RCC 7860 (cell line): ENCODE measurements at regions not wholly inside any gene's neighbourhood (a gene's known extent, or its start where the extent isn't known, plus 50 kb on each side); places are given as distances from the start of the nearest gene placed in this dataset.
"Not testable (repeated sequence)": the region's sequence is repeated elsewhere in the genome, so short reads cannot be mapped to it uniquely, and the experiment has no call there.

ENCODE experiments used
- DNase-seq: peaks from one replicate; pipeline ENCODE4 v3.0.0-alpha.2; 2015; ENCODE audit warnings: low spot score
- FAIRE-seq: peaks from 2 replicates; lab custom pipeline; 2012; peaks lifted over from hg19 to GRCh38; lab: Jason Lieb, UNC

DNA sequence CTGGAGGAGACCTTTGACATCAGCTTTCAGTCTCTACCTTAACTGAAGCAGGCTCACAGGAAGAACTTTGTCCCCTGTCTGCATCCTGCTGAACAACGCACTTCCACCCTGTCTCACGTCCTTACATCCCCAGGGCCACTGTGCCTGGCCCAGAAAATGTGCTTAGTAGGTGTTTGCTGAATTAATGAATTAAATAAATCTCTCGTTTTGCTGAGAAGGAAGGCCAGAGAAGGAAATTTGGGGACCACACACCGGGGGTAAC, 54.3 kb upstream of the CREB3L1 start:
- DNase-seq (no peak), FAIRE-seq (no peak)

DNA sequence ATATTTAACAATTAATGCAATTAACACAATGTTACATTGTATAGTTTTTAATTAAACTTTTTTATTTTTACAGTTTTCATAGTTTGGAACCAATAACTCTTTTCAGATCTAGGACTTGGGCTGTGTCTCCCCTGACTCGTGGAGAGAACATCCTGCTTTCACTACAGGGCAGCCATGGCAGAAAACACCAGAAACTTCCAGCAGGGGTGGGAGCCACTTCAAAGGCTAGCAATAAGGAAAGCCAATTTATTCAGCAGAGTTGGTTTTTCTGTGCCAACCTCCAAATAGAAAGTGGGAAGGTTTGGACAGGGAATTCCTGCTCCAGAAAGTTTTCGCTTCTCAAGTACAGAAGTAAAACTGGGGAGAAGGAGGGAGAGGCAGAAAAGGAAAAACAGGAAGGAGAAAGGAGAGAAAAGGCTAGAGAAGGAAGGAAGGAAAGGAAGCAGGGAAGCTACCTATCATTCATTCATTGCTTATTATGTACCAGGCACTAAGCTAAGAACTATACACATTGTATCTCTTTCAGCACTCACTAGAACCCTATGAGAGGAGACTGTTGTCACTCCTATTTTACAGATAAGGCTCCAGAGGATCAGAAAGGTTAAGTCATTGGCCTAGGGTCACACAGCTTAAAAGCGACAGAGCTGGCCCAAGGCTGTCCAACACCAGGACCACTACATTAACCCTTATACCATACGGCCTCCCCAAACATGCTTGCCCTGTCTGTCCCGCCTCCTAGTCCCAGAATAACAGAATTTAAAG, 54.8 kb upstream of the CREB3L1 start:
- FAIRE-seq, result no peak
- no peak for DNase-seq

DNA sequence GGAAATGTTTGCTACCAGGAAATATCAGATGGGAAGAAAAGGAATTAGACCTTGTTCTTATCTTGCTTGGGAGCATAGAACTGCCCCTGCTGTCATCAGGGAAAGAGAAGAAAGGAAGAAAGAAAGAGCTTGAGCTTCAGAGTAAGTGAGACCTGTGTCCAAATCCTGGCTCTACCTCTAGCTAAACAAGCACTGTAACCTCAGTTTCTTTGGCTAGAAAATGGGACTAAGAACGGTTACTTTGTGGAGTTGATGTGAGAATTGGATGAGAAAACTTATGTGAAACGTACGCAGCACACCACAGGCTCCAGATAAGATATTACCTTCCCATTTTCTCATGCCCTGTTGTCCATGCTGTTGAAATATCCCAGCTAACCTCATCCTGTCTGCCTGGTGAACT, 57.1 kb upstream of the CREB3L1 start:
- DNase-seq, result no peak
- FAIRE-seq, result no peak

DNA sequence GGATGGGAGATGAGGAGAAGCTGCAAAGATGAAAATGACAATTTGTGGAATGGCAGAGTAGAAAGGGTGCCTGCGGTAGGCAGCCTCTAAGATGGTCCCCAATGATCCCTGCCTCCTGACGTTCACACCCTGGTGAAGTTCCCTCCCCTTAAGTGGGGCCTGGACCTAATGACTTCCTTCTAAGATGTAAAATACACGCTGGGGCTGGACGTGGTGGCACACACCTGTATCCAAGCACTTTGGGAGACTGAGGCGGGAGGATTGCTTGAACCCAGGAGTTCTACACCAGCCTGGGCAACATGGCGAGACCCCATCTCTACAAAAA, 60.7 kb upstream of the CREB3L1 start:
- FAIRE-seq (no peak), DNase-seq (no peak)

- FAIRE-seq (no peak), DNase-seq (no peak)
Observed at GRCh38 chr11:46216019-46216764, 61.3 kb upstream of the CREB3L1 start.

DNA sequence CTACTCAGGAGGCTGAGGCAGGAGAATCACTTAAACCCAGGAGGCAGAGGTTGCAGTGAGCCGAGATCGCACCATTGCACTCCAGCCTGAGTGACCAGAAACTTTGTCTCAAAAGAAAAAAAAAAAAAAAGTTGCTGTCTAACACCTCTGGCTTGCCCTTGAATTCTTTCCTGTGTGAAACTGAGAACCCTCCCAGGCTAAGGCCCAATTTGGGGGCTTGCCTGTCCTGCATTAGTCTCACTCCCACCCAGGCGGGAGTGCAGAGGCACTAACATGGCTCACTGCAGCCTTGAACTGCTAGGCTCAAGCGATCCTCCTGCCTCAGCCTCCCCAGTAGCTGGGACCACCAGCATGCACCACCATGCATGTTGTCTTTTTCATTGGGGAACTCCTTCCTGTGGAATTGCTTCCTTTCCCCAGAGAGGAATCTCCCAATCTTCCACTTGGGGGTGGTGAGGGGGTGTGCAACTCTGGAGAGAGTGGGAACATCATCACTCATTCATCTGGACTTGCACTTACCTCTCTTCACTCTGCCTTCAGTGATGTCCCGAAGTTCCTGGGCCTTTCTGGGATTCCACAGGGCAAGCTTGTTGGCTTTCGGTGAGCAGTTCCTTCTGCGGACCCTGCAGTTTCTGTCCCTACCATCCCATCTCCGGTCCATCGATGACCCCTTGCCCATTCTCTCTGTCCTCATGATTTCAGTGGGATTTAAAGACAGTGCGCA, 62.1 kb upstream of the CREB3L1 start:
- no peak for DNase-seq
- no peak for FAIRE-seq

DNA sequence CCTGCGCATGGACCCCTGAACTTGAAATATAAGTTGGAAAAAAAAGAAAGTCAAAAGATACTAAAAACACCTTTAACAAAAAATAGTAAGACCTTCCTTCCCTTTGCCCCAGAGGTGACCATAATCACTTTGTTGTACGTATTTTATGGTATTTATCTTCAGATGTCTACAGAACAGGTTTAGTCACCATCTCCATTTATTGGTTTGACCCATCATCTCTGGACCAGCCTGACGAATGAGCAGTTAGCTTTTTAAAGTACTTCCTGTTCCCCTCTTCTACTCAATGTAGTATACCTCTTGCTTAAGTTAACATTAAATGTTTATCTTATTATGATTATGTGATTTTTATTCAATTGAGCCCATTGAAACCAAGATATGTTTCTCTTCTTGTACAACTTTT, 64.7 kb upstream of the CREB3L1 start:
- FAIRE-seq (no peak), DNase-seq (no peak)

DNA sequence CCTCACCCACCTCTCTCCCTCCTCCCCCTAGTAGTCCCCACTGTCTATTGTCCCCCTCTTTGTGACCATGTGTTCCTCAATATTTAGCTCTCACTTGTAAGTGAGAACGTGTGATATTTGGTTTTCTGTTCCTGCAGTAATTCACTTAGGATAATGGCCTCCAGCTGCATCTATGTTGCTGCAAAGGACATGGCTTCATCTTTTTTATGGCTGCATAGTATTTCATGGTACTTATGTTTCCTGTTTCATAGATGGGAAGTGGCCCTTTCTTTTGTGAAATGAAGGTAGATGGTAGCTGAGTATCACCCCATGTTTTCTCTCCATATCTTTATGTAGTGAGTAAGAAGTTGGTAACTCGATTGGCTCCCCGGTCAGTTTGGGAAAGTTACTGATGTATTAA, 66.6 kb upstream of the CREB3L1 start:
- no peak for DNase-seq
- FAIRE-seq, result no peak

DNA sequence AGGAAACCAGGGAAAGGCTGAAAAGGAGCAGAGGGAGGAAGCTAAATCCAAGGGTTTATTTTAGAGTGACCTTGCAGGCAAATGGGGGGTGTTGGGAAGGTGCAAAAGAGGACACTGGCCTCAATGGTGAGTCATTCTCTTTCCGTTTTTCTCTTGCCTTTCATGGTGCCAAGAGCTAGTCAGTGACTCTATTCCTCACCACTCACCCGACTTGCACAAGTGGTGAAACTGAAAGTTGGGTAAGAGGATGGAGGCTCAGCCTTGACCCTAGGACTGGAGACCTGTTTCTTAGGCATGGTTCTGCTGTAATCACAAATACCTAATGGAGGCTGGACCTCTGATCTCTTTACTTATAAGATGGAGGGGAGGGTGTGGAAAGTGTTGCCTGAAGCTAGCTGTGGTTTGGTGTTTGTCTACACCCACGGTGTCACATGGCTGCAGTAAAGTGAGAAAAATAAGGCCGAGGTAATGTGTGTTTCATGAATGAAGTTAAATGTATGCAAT, 67.3 kb upstream of the CREB3L1 start:
- no peak for DNase-seq
- no peak for FAIRE-seq

DNA sequence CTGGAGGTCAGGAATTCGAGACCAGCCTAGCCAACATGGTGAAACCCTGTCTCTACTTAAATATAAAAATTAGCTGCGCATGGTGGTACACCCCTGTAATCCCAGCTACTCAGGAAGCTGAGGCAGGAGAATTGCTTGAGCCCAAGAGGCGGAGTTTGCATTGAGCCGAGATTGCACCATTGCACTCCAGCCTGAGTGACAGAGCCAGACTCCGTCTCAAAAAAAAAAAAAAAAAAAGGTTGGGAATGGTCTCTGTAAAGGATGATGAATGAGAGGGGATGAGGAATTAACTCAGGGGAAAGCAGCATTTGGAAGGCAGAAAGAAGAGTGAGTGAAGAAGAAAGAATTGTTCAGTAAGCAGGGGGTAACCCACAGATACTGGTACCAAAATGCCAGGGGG, 67.8 kb upstream of the CREB3L1 start:
- FAIRE-seq, result not testable (repeated sequence)

DNA sequence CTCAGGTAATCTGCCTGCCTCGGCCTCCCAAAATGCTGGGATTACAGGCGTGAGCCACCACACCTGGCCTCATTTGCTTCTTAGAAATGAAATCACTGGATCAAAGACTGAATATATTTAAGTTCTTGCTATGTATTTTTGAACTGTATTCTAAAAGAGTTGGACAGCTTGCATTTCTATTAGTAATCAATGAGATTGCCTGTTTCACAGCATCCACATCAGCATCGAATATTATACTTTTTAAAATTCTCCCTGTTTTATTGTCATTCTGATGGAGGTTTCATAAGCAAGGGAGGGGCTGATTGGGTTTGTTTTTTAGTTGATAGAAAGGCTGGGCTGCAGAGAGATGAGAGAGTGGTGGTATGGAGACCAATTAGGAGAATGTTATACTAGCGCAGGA, 68.7 kb upstream of the CREB3L1 start:
- FAIRE-seq, result no peak
- DNase-seq, result no peak

More for the DNA sequence above, 67.8 kb upstream of the CREB3L1 start:
- not testable (repeated sequence) for DNase-seq

GRCh38 chr11:46207270-46207669, 70.2 kb upstream of the CREB3L1 start:
- no peak for DNase-seq
- FAIRE-seq, result no peak

DNA sequence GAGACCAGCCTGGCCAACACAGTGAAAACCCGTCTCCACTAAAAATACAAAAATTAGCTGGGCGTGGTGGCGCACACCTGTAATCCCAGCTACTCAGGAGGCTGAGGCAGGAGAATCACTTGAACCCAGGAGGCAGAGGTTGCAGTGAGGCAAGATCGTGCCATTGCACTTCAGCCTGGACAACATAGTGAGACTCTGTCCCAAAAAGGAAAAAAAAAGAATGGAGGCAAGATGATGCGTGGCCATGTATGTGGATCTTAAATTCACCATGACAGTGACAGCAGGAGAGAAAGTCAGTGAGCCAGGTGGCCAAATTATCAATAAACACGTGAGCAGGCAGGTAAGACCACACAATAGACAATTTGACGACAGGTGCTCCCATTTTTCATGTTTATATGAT, 73.0 kb upstream of the CREB3L1 start:
- FAIRE-seq, DNase-seq: not testable (repeated sequence)

DNA sequence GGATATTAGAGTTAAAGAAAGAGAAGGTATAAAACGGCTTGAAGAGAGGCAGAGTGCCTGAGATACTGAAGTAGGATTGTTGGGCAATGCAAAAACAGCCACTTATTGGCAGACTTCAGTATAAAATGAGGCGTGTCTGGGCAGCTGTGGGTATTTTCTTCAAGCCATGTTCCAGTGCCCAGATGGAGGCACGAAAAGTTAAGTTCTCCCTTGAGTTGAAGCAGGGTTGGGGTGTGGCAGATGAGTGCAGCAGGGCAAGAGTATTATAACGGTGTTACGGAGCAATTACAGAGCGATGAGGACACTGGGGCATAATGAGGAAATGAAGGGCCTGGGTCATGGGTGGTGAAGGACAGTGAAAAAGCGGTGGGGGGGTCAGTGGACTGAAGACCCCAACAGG, 73.7 kb upstream of the CREB3L1 start:
- FAIRE-seq, result no peak

GRCh38 chr11:46202696-46203391, 74.6 kb upstream of the CREB3L1 start:
- no peak for FAIRE-seq

More for the DNA sequence above, 73.7 kb upstream of the CREB3L1 start:
- DNase-seq, result no peak

GRCh38 chr11:46202149-46202548, 75.3 kb upstream of the CREB3L1 start:
- no peak for DNase-seq
- no peak for FAIRE-seq

More at GRCh38 chr11:46202696-46203391, 74.6 kb upstream of the CREB3L1 start:
- no peak for DNase-seq

DNA sequence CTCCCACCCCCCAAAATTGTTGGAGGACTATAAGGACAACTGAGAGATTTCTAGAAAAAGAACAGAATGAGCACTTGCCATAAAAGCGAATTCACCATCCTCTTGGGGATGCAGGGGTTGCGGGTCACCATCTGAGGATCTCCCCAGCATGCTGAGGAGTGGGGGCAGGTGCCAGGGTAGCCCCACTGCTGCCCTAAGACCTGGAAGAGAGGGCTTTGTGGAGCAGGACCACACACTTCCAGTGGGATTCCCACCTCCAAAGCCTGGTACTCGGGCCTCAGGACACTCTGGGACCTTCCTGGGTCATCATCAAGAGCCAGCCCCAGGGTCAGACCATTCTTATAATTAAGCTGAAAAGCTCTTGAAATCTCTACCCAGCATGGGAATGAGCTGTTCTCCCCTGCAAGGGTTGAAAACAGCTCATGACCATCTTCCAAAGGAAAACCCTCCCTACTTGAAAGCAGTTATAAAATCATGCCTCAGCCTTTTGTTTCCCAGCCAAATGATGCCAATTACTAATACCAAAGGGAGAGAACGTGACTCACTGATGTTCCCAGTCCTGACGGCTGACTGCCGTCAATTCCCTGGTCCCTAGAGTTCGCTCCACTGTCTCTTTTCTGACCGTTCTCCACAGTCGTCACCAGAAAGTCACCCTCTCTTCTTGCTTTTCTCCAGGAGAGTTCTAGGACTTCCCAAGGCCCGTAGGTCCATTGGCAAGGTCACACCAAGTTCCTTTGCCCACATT, 76.8 kb upstream of the CREB3L1 start:
- no peak for DNase-seq
- FAIRE-seq, result no peak

DNA sequence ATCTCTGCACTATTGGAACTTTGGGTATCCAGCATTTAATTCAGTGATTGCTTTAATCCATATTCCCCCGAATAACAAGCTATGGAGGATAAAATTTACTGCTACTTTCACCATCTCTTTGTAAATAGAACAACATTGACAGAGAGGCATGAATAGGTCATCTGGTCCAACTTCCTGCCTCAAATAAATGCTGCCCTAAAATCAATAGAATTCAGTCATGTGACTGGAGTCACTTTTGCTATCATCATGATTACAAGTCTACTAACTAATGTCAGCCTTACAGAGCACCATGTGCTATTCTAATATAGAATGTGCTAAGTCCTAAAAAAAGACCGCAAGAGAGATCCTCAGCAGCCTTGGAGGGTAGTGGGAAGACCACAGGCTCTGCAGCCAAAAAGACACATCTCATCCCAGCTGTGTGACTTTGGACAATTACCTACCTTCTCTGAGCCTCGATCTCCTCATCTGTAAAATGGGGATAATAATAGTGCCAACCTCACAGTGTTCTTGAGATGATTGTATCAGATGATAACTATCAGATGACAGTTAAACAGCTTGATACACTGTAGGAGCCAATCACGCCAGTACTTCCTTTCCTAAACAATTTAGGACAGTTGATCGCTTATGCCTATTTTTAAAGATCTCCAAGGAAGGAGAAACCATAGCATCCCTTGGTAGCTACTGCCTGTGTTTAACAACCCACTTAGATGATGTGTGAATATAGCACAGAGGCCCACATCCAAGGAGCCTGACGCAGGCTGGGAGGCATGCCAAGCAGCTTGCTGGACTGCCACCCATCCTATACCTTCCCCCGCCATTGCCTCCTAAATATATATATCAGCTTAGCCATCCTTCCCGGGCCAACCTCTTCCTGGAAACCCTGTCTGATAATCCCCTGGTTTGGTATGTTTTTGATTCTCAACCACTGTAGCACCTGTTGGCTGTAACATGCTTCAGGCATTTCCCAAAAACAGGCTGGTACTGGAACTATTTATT, 77.3 kb upstream of the PHF21A start:
- DNase-seq, result no peak
- no peak for FAIRE-seq

DNA sequence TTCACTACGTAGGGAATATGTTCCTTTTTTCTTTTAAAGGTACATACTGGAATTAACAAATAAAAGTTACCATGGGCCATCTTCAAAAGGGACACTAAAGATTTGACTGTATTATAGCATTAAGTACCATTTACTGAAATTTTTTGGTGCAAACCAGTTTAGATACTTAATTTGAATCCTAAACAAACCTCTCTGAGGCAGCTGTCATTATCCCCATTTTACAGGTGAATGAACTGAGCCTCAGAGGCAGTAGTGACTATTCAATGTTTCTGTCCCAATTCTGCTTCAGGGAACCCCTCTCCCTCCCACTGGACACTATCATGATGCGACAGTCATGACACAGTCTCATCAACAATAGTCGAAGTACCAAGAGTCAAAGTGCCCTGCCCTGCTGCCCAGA, 76.2 kb upstream of the PHF21A start:
- no peak for DNase-seq
- no peak for FAIRE-seq
